ENCODE measurements at regions not wholly inside any gene's neighbourhood (a gene's known extent, or its start where the extent isn't known, plus 50 kb on each side); places are given as distances from the start of the nearest gene placed in this dataset.

DNA sequence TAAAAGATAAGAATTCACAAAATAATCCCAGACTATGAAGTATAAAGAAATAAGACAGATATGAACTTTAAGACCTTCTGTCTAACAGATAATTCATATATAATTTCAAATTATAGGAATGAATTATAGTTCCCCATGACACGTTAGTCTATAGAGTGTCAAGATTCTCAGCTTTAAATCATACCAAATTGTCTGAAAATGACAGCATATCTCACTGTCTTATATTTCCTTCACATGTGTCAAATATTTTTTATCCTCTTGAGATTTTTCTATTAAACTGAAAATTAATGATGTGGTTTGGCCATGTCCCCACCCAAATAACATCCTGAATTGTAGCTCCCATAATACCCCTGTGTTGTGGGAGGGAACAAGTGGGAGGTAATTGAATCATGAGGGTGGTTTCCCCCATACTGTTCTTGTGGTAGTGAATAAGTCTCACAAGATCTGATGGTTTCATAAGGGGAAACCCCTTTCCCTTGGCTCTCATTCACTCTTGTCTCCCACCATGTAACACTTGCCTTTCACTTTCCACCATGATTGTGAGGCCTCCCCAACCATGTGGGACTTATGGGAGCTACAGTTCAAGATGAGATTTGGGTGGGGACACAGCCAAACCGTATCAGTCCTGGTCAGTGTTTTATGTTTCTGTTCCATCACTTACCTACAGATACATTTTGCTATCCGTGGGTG is 825.3 kb upstream of the GJE1 start:
- TF ChIP-seq, protein P1, sequence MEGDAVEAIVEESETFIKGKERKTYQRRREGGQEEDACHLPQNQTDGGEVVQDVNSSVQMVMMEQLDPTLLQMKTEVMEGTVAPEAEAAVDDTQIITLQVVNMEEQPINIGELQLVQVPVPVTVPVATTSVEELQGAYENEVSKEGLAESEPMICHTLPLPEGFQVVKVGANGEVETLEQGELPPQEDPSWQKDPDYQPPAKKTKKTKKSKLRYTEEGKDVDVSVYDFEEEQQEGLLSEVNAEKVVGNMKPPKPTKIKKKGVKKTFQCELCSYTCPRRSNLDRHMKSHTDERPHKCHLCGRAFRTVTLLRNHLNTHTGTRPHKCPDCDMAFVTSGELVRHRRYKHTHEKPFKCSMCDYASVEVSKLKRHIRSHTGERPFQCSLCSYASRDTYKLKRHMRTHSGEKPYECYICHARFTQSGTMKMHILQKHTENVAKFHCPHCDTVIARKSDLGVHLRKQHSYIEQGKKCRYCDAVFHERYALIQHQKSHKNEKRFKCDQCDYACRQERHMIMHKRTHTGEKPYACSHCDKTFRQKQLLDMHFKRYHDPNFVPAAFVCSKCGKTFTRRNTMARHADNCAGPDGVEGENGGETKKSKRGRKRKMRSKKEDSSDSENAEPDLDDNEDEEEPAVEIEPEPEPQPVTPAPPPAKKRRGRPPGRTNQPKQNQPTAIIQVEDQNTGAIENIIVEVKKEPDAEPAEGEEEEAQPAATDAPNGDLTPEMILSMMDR (IDR thresholded peaks at IDR 0.05 in 4 of 5, conservative IDR thresholded peaks at IDR 0.05 in 1 of 5) = no peak
- no peak for TF ChIP-seq POLR2A (IDR thresholded peaks at IDR 0.05)
